B cell (primary cell): ENCODE measurements at regions not wholly inside any gene's neighbourhood (a gene's known extent, or its start where the extent isn't known, plus 50 kb on each side); places are given as distances from the start of the nearest gene placed in this dataset.

Source experiments
- ATAC-seq: fragments of 200-7000 bp; cut with Tn5 transposase; one replicate; pipeline ENCODE4 v1.10.0; 2021; ENCODE audit warnings: low read depth, mild to moderate bottlenecking, moderate number of reproducible peaks, moderate library complexity
- CTCF ChIA-PET: fragments of 350-600 bp; sonication (Branson Sonifier 250); formaldehyde crosslinking; loops from one replicate; lab custom pipeline; 2021; ENCODE audit warnings: antibody characterized with exemption, inconsistent platforms; lab: Charles Lee
- POLR2A ChIA-PET: fragments of 350-600 bp; sonication (Branson Sonifier 250); formaldehyde crosslinking; loops from one replicate; lab custom pipeline; 2021; ENCODE audit warnings: antibody characterized with exemption; lab: Charles Lee
- DNase-seq: peaks from one replicate; pipeline ENCODE4 v3.0.0; 2013
- H2AFZ ChIP-seq: 2 replicates; pipeline ENCODE4 v1.6.1; 2012; ENCODE audit warnings: mild to moderate bottlenecking, low read depth, low read length; ENCODE audit not compliant: insufficient read depth, poor library complexity, severe bottlenecking
- H3K27ac ChIP-seq, 2 donors: 1 replicate in 1 of 2; 2 replicates in 1 of 2; pipeline ENCODE4 v1.5.1; 2012 to 2013; ENCODE audit warnings: low read length in 2 of 2, mild to moderate bottlenecking in 2 of 2, moderate library complexity in 1 of 2
- H3K27me3 ChIP-seq, 4 experiments: fragments of 200-600 bp in 1 of 4; sonication (generic) in 1 of 4; replicated peaks in 1 of 4; 1 replicate in 2 of 4; 2 replicates in 2 of 4; pipeline versions ENCODE4 v1.6.1 to v1.7.0; 2013 to 2016; ENCODE audit warnings: low read length in 3 of 4, mild to moderate bottlenecking in 2 of 4, mixed read lengths in 1 of 4, moderate library complexity in 1 of 4; ENCODE audit not compliant: insufficient read depth in 4 of 4, control insufficient read depth in 3 of 4; ENCODE audit errors: control extremely low read depth in 1 of 4
- H3K36me3 ChIP-seq, 2 experiments: replicated peaks in 1 of 2; 1 replicate in 1 of 2; 2 replicates in 1 of 2; pipeline versions ENCODE4 v1.6.1 to v1.7.1; 2013; ENCODE audit warnings: low read length in 1 of 2; ENCODE audit not compliant: insufficient read depth in 2 of 2, control insufficient read depth in 1 of 2; ENCODE audit errors: control extremely low read depth in 1 of 2, extremely low read depth in 1 of 2
- H3K4me1 ChIP-seq, 2 donors: fragments of 200-600 bp in 1 of 2; sonication (generic) in 1 of 2; 1 replicate in 1 of 2; 2 replicates in 1 of 2; pipeline versions ENCODE4 v1.5.1 to v1.6.1; 2013 to 2017; ENCODE audit warnings: low read length in 2 of 2; ENCODE audit not compliant: control insufficient read depth in 2 of 2, insufficient read depth in 2 of 2
- H3K4me2 ChIP-seq: replicated peaks from 2 replicates; pipeline ENCODE3; 2012; ENCODE audit warnings: mild to moderate bottlenecking, low read depth, low read length; ENCODE audit not compliant: poor library complexity, severe bottlenecking
- H3K4me3 ChIP-seq, 5 experiments: fragments of 200-600 bp in 1 of 5; sonication (generic) in 1 of 5; 1 replicate in 3 of 5; 2 replicates in 2 of 5; pipeline versions ENCODE4 v1.5.1 to v1.7.0; 2011 to 2016; ENCODE audit warnings: low read length in 4 of 5, mild to moderate bottlenecking in 4 of 5, low read depth in 2 of 5, control low read depth in 1 of 5, moderate library complexity in 1 of 5; ENCODE audit not compliant: insufficient read depth in 1 of 5; ENCODE audit errors: control extremely low read depth in 1 of 5, extremely low read depth in 1 of 5
- H3K79me2 ChIP-seq: fragments of 200-600 bp; sonication (generic); one replicate; pipeline ENCODE4 v1.6.0; 2016; ENCODE audit warnings: low read length; ENCODE audit not compliant: control insufficient read depth, insufficient read depth
- H3K9ac ChIP-seq: fragments of 200-600 bp; sonication (generic); 2 replicates; pipeline ENCODE4 v1.6.1; 2017; ENCODE audit warnings: mild to moderate bottlenecking, low read length, moderate library complexity
- H3K9me3 ChIP-seq, 3 donors: one replicate each; pipeline versions ENCODE4 v1.6.1 to v1.7.1; 2013; ENCODE audit warnings: low read length in 2 of 3; ENCODE audit not compliant: control insufficient read depth in 2 of 3, insufficient read depth in 1 of 3; ENCODE audit errors: control extremely low read depth in 1 of 3
- H4K20me1 ChIP-seq: 2 replicates; pipeline ENCODE4 v1.6.0; 2012; ENCODE audit warnings: mild to moderate bottlenecking, low read length; ENCODE audit not compliant: insufficient read depth, control insufficient read depth, poor library complexity, severe bottlenecking
- H3K27ac Mint-ChIP-seq: one replicate; pipeline ENCODE4 v1.8.0; 2021; ENCODE audit warnings: mixed read lengths
- H3K27me3 Mint-ChIP-seq: one replicate; pipeline ENCODE4 v1.8.0; 2021; ENCODE audit warnings: mixed read lengths
- H3K4me1 Mint-ChIP-seq: one replicate; pipeline ENCODE4 v1.8.0; 2021; ENCODE audit warnings: mixed read lengths
- H3K4me3 Mint-ChIP-seq: one replicate; pipeline ENCODE4 v1.8.0; 2021; ENCODE audit warnings: mixed read lengths
- H3K9me3 Mint-ChIP-seq: one replicate; pipeline ENCODE4 v1.8.0; 2022; ENCODE audit warnings: mixed read lengths; ENCODE audit not compliant: insufficient read depth
- CTCF ChIP-seq: fragments of 200-600 bp; IDR thresholded peaks from one replicate; pipeline ENCODE4 v1.8.0; 2022; ENCODE audit warnings: antibody characterized with exemption, mild to moderate bottlenecking
- EZH2 ChIP-seq: IDR thresholded peaks from 2 replicates; pipeline ENCODE4 v1.6.1; 2012; ENCODE audit warnings: borderline replicate concordance, low read depth, mild to moderate bottlenecking, moderate library complexity, low read length; ENCODE audit not compliant: insufficient read depth, poor library complexity, severe bottlenecking
- WGBS: methylation state at CpG from one replicate; pipeline ENCODE4 v1.1.5; 2013; ENCODE audit warnings: missing lambda C conversion rate; ENCODE audit not compliant: insufficient coverage; 5-methylcytosine and 5-hydroxymethylcytosine counted together
- intact Hi-C: fragments of 100-400 bp; cut with micrococcal nuclease; formaldehyde crosslinking; loops from one replicate; pipeline ENCODE4 v1.10.0; 2022

GRCh38 chr9:81814401-81814793 is 113.8 kb upstream of the SPATA31D4 start:
- no peak overlapping the region for H3K4me3 ChIP-seq
- no peaks in the 10 kb centered on the region for H3K9me3 Mint-ChIP-seq
- H3K4me1 Mint-ChIP-seq = peaks cover 24% of the 10 kb centered on the region
- no peaks in the 10 kb centered on the region for H3K27me3 Mint-ChIP-seq
- H2AFZ ChIP-seq = peak overlapping the region; percentile 21
- no peak for TF ChIP-seq EZH2
- DNase-seq (no peak), ATAC-seq (no peak)
- intact Hi-C loops = no loop called here
- no peaks in the 10 kb centered on the region for H3K36me3 ChIP-seq
- ChIA-PET POLR2A (no interaction called here), CTCF (no interaction called here)
- peak overlapping the region; percentile 38 for H3K4me2 ChIP-seq
- H3K4me3 Mint-ChIP-seq = no peak overlapping the region
- no peaks in the 10 kb centered on the region for H3K27me3 ChIP-seq
- H3K4me1 ChIP-seq = peaks cover 14% of the 10 kb centered on the region in 2 donors
- H4K20me1 ChIP-seq = no peaks in the 10 kb centered on the region
- H3K9ac ChIP-seq = peak overlapping the region; percentile 2
- no peaks in the 10 kb centered on the region for H3K9me3 ChIP-seq
- no peak overlapping the region for H3K27ac Mint-ChIP-seq
- peak overlapping the region in 1 of 2 donors; percentile 4 for H3K27ac ChIP-seq
- no peaks in the 10 kb centered on the region for H3K79me2 ChIP-seq

- Histone ChIP-seq H4K20me1 (no peaks in the 10 kb centered on the region), H3K9me3 (no peaks in the 10 kb centered on the region), H3K36me3 (no peaks in the 10 kb centered on the region), H3K4me3 (no peak overlapping the region), H3K4me2 (peak overlapping the region; percentile 38), H3K79me2 (no peaks in the 10 kb centered on the region), H3K27me3 (no peaks in the 10 kb centered on the region), H3K27ac (peak overlapping the region in 1 of 2 donors; percentile 4), H3K4me1 (peaks cover 14% of the 10 kb centered on the region in 2 donors), H2AFZ (peak overlapping the region; percentile 21), H3K9ac (peak overlapping the region; percentile 2)
- H3K4me1 Mint-ChIP-seq = peaks cover 21% of the 10 kb centered on the region
- H3K27me3 Mint-ChIP-seq = no peaks in the 10 kb centered on the region
- CTCF ChIA-PET = no interaction called here
- no peak overlapping the region for H3K27ac Mint-ChIP-seq
- ATAC-seq = no peak
- no peaks in the 10 kb centered on the region for H3K9me3 Mint-ChIP-seq
- H3K4me3 Mint-ChIP-seq = peak overlapping the region; percentile 0
- POLR2A ChIA-PET = no interaction called here
- intact Hi-C loops = no loop called here
- no peak for DNase-seq
- WGBS = 0% methylated on average over 1 of the region's 3 CpGs
- TF ChIP-seq CTCF (no peak), EZH2 (no peak)
Observed at GRCh38 chr9:81814794-81815464, 113.3 kb upstream of the SPATA31D4 start.
